SK-N-SH (cell line): ENCODE measurements at regions not wholly inside any gene's neighbourhood (a gene's known extent, or its start where the extent isn't known, plus 50 kb on each side); places are given as distances from the start of the nearest gene placed in this dataset.

Experiments
- CTCF ChIP-seq: fragments of 200-600 bp; sonication (generic); IDR thresholded peaks from 2 replicates; pipeline ENCODE4 v1.6.1; 2017; ENCODE audit warnings: antibody characterized with exemption, mild to moderate bottlenecking, moderate library complexity
- EP300 ChIP-seq, 2 experiments: IDR thresholded peaks; 2 replicates each; pipeline versions ENCODE4 v1.4.0 to v1.6.1; 2012; ENCODE audit warnings: borderline replicate concordance in 1 of 2, low read depth in 1 of 2, low read length in 1 of 2
- FOSL2 ChIP-seq: IDR thresholded peaks from 2 replicates; pipeline ENCODE4 v1.4.0; 2012; ENCODE audit warnings: low read depth, mild to moderate bottlenecking, moderate library complexity, borderline replicate concordance
- FOXJ3 ChIP-seq: sonication (generic); formaldehyde crosslinking; IDR thresholded peaks from 2 replicates; pipeline ENCODE4 v1.5.1; 2020; ENCODE audit warnings: mild to moderate bottlenecking, missing genetic modification reagents
- GATA2 ChIP-seq: sonication (generic); formaldehyde crosslinking; IDR thresholded peaks from 2 replicates; pipeline ENCODE4 v1.5.0; 2020; ENCODE audit warnings: mild to moderate bottlenecking, missing genetic modification reagents
- MAX ChIP-seq: IDR thresholded peaks from 2 replicates; pipeline ENCODE4 v1.4.0; 2012; ENCODE audit warnings: low read depth
- POLR2AphosphoS5 ChIP-seq: IDR thresholded peaks from 2 replicates; pipeline ENCODE4 v1.6.1; 2012; ENCODE audit warnings: low read depth, low read length
- SIN3A ChIP-seq: IDR thresholded peaks from 2 replicates; pipeline ENCODE4 v1.6.1; 2012; ENCODE audit warnings: low read depth, mild to moderate bottlenecking, low read length, moderate library complexity, borderline replicate concordance
- TAF1 ChIP-seq: IDR thresholded peaks from 2 replicates; pipeline ENCODE4 v1.6.1; 2012; ENCODE audit warnings: low read depth, mild to moderate bottlenecking, low read length, moderate library complexity, borderline replicate concordance
- USF1 ChIP-seq: IDR thresholded peaks from 2 replicates; pipeline ENCODE4 v1.4.0; 2012; ENCODE audit warnings: low read depth, borderline replicate concordance
- YY1 ChIP-seq: IDR thresholded peaks from 2 replicates; pipeline ENCODE4 v1.4.0; 2012; ENCODE audit warnings: low read depth, mild to moderate bottlenecking

- no peak for TF ChIP-seq MAX
- no peak for TF ChIP-seq FOSL2
- no peak for TF ChIP-seq POLR2AphosphoS5
- no peak for TF ChIP-seq CTCF
- TF ChIP-seq EP300 (IDR thresholded peaks at IDR 0.05; ENCODE audit: borderline replicate concordance in 1 of 2, low read depth in 1 of 2, low read length in 1 of 2) = no peak
- TF ChIP-seq SIN3A = no peak
- no peak for TF ChIP-seq FOXJ3 (CRISPR knock-in tag)
- TF ChIP-seq USF1 = no peak
- TF ChIP-seq GATA2 (CRISPR knock-in tag) = no peak
- TF ChIP-seq TAF1 = no peak
- no peak for TF ChIP-seq YY1
Observed at GRCh38 chr16:54453871-54454270, 167.3 kb upstream of the IRX3 start.
